Astrocyte (in vitro differentiated cells and primary cell): ENCODE measurements at regions not wholly inside any gene's neighbourhood (a gene's known extent, or its start where the extent isn't known, plus 50 kb on each side); places are given as distances from the start of the nearest gene placed in this dataset.

Experiments
- DNase-seq: peaks from one replicate; pipeline ENCODE4 v3.0.0-alpha.2; 2010; ENCODE audit warnings: low read depth
- FAIRE-seq: peaks from 2 replicates; lab custom pipeline; 2011; peaks lifted over from hg19 to GRCh38; lab: Jason Lieb, UNC
- H2AFZ ChIP-seq: 2 replicates; pipeline ENCODE4 v1.6.0; 2012; ENCODE audit warnings: low read depth, low read length, inconsistent platforms
- H3K27ac ChIP-seq: 2 replicates; pipeline ENCODE4 v1.5.1; 2011; ENCODE audit warnings: low read depth, low read length, inconsistent platforms
- H3K27me3 ChIP-seq: 2 replicates; pipeline ENCODE4 v1.6.0; 2011; ENCODE audit warnings: low read length, inconsistent platforms; ENCODE audit not compliant: insufficient read depth
- H3K36me3 ChIP-seq: 2 replicates; pipeline ENCODE4 v1.5.1; 2011; ENCODE audit warnings: low read length, inconsistent platforms; ENCODE audit not compliant: insufficient read depth
- H3K4me1 ChIP-seq: 2 replicates; pipeline ENCODE4 v1.5.1; 2011; ENCODE audit warnings: low read length, inconsistent platforms; ENCODE audit not compliant: insufficient read depth
- H3K4me2 ChIP-seq: 2 replicates; pipeline ENCODE4 v1.6.0; 2012; ENCODE audit warnings: low read length, inconsistent platforms
- H3K4me3 ChIP-seq: 2 replicates; pipeline ENCODE4 v1.5.1; 2011; ENCODE audit warnings: low read depth, mild to moderate bottlenecking, low read length, inconsistent platforms; ENCODE audit not compliant: insufficient read depth
- H3K79me2 ChIP-seq: 2 replicates; pipeline ENCODE4 v1.6.0; 2012; ENCODE audit warnings: mild to moderate bottlenecking, low read length, inconsistent platforms; ENCODE audit not compliant: insufficient read depth
- H3K9ac ChIP-seq: 2 replicates; pipeline ENCODE4 v1.6.0; 2012; ENCODE audit warnings: mild to moderate bottlenecking, low read length, inconsistent platforms
- H3K9me3 ChIP-seq: 2 replicates; pipeline ENCODE4 v1.5.1; 2012; ENCODE audit warnings: low read depth, mild to moderate bottlenecking, low read length, inconsistent platforms; ENCODE audit not compliant: insufficient read depth
- H4K20me1 ChIP-seq: 2 replicates; pipeline ENCODE4 v1.6.0; 2012; ENCODE audit warnings: low read length, inconsistent platforms; ENCODE audit not compliant: insufficient read depth
- H3K27ac Mint-ChIP-seq: one replicate; pipeline ENCODE4 v1.8.0; 2021; ENCODE audit warnings: mild to moderate bottlenecking, mixed read lengths; ENCODE audit not compliant: unreplicated experiment
- H3K27me3 Mint-ChIP-seq: one replicate; pipeline ENCODE4 v1.8.0; 2021; ENCODE audit warnings: low read depth, mixed read lengths; ENCODE audit not compliant: unreplicated experiment
- H3K36me3 Mint-ChIP-seq: one replicate; pipeline ENCODE4 v1.8.0; 2021; ENCODE audit warnings: low read depth, mixed read lengths; ENCODE audit not compliant: unreplicated experiment
- H3K4me1 Mint-ChIP-seq: one replicate; pipeline ENCODE4 v1.8.0; 2021; ENCODE audit warnings: low read depth, mixed read lengths; ENCODE audit not compliant: unreplicated experiment
- H3K4me3 Mint-ChIP-seq: one replicate; pipeline ENCODE4 v1.8.0; 2021; ENCODE audit warnings: mild to moderate bottlenecking, moderate library complexity, mixed read lengths; ENCODE audit not compliant: unreplicated experiment
- H3K9me3 Mint-ChIP-seq: one replicate; pipeline ENCODE4 v1.8.0; 2021; ENCODE audit warnings: mild to moderate bottlenecking, mixed read lengths; ENCODE audit not compliant: unreplicated experiment
- CTCF ChIP-seq: IDR thresholded peaks from 2 replicates; pipeline ENCODE4 v1.5.1; 2011; ENCODE audit warnings: low read depth, mild to moderate bottlenecking, inconsistent platforms, low read length, moderate library complexity; ENCODE audit not compliant: insufficient read depth
- EZH2 ChIP-seq: IDR thresholded peaks from 2 replicates; pipeline ENCODE4 v1.6.1; 2012; ENCODE audit warnings: mild to moderate bottlenecking, low read length, inconsistent platforms; ENCODE audit not compliant: insufficient read depth

GRCh38 chr4:46594661-46595060 is 204.7 kb upstream of the GABRA2 start:
- Mint-ChIP-seq H3K4me1 (no peaks in the 10 kb centered on the region), H3K27ac (no peak overlapping the region), H3K4me3 (no peak overlapping the region), H3K36me3 (no peaks in the 10 kb centered on the region), H3K9me3 (no peaks in the 10 kb centered on the region), H3K27me3 (no peaks in the 10 kb centered on the region)
- Histone ChIP-seq H3K27ac (no peak overlapping the region), H3K4me1 (no peaks in the 10 kb centered on the region), H3K27me3 (no peaks in the 10 kb centered on the region), H2AFZ (no peak overlapping the region), H3K79me2 (no peaks in the 10 kb centered on the region), H4K20me1 (no peaks in the 10 kb centered on the region), H3K36me3 (no peaks in the 10 kb centered on the region), H3K9ac (no peak overlapping the region), H3K4me2 (no peak overlapping the region), H3K9me3 (no peaks in the 10 kb centered on the region), H3K4me3 (no peak overlapping the region)
- no peak for FAIRE-seq
- TF ChIP-seq CTCF (no peak), EZH2 (no peak)
- no peak for DNase-seq

- H3K27ac ChIP-seq: no peak overlapping the region
- Mint-ChIP-seq H3K9me3 (no peaks in the 10 kb centered on the region), H3K36me3 (no peaks in the 10 kb centered on the region), H3K27me3 (no peaks in the 10 kb centered on the region), H3K4me3 (no peak overlapping the region), H3K4me1 (no peaks in the 10 kb centered on the region), H3K27ac (no peak overlapping the region)
- no peak for FAIRE-seq
- H3K36me3 ChIP-seq: no peaks in the 10 kb centered on the region
- no peaks in the 10 kb centered on the region for H3K79me2 ChIP-seq
- H3K4me1 ChIP-seq: no peaks in the 10 kb centered on the region
- no peak overlapping the region for H2AFZ ChIP-seq
- no peak overlapping the region for H3K4me3 ChIP-seq
- no peaks in the 10 kb centered on the region for H3K9me3 ChIP-seq
- H3K27me3 ChIP-seq: no peaks in the 10 kb centered on the region
- no peak for TF ChIP-seq CTCF
- TF ChIP-seq EZH2: no peak
- no peak for DNase-seq
- no peak overlapping the region for H3K9ac ChIP-seq
- no peaks in the 10 kb centered on the region for H4K20me1 ChIP-seq
- no peak overlapping the region for H3K4me2 ChIP-seq
Measured at GRCh38 chr4:46586566-46586965, 196.6 kb upstream of the GABRA2 start.

- H3K27ac Mint-ChIP-seq: no peak overlapping the region
- DNase-seq: no peak
- no peak overlapping the region for H3K4me3 Mint-ChIP-seq
- TF ChIP-seq CTCF (no peak), EZH2 (no peak)
- no peaks in the 10 kb centered on the region for H4K20me1 ChIP-seq
- no peaks in the 10 kb centered on the region for H3K9me3 Mint-ChIP-seq
- no peak overlapping the region for H3K4me2 ChIP-seq
- no peaks in the 10 kb centered on the region for H3K36me3 Mint-ChIP-seq
- H3K27me3 ChIP-seq: no peaks in the 10 kb centered on the region
- H3K27ac ChIP-seq: no peak overlapping the region
- no peaks in the 10 kb centered on the region for H3K79me2 ChIP-seq
- H3K36me3 ChIP-seq: no peaks in the 10 kb centered on the region
- no peak overlapping the region for H3K4me3 ChIP-seq
- no peak overlapping the region for H2AFZ ChIP-seq
- no peaks in the 10 kb centered on the region for H3K9me3 ChIP-seq
- H3K4me1 ChIP-seq: no peaks in the 10 kb centered on the region
- H3K9ac ChIP-seq: no peak overlapping the region
- no peaks in the 10 kb centered on the region for H3K4me1 Mint-ChIP-seq
- no peak for FAIRE-seq
- no peaks in the 10 kb centered on the region for H3K27me3 Mint-ChIP-seq
Measured at GRCh38 chr4:46581677-46582076, 191.7 kb upstream of the GABRA2 start.
